SK-MEL-5 (cell line): ENCODE measurements at regions not wholly inside any gene's neighbourhood (a gene's known extent, or its start where the extent isn't known, plus 50 kb on each side); places are given as distances from the start of the nearest gene placed in this dataset.

Experiments
- DNase-seq: peaks from one replicate; pipeline ENCODE4 v3.0.0-alpha.2; 2016; ENCODE audit warnings: low read depth, low spot score
- in situ Hi-C: cut with HindIII; loops from 2 replicates; pipeline ENCODE4 v1.10.0; 2016; ENCODE audit warnings: low sequenced_read_pairs, high pct_unique_total_duplicates, low pct_unique_long_range_greater_than_20kb

DNA sequence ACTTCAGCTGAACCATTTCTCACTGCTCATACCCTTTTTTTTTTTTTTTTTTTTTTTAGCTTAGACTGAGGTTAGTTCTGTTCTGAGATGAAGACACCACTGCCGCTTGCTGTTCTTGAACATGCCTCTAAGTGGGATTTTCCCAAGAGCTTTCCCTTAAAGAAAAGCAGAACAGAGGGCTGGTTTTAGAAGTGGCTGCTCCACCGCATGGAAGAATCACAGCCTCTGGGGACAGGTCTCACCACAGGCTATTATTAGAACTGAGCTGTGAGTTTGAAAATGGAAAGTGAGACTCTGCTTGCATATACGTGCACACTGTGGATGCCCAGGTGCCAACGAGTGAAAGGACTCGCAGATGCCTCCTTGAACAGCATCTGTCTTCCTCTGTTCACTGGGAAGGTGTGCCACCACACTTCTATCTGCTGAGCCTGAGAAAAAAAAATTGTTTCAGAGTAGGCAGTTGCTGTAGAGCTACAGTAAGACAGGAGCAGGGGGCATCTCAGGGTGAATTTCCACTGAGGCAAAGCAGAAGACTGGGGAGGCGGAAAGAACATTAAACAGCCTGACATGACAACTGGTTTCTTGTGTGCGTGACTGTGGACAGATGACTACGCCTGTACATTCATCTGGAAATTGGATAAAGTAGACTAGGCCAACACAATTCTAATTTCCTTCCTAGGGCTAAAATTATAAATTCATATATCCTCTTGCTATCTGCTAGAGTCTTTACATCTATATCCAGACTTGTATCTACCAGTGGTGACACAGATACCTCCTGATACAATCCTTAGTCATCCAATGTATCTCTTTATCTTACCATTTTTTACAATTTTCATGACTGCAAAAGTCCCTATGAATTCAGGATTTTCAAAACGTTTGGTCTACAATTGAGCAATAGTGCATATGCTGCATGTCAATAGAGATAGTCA lies 1045.7 kb upstream of the CELF4 start:
- in situ Hi-C loops, result no loop called here
- peak; percentile 2 for DNase-seq

DNA sequence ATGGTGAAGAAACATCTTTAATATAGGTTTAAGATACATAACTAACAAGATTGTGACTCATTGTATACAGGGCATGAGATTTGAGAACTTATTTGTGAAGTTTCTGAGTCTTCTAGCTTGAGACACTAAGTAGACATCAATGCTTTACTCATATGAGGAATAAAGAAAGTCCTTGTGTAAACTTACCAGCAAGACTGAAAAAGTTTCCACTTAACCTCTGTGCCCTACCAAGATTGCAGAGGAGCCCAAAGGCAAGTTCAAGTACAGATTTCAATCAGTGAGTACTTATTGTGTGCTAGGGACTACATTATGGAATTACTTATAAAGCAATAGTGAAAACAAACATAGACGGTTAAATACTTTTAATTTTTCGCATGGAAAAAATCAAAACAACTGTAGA lies 1041.2 kb upstream of the CELF4 start:
- in situ Hi-C loops, result no loop called here
- no peak for DNase-seq

DNA sequence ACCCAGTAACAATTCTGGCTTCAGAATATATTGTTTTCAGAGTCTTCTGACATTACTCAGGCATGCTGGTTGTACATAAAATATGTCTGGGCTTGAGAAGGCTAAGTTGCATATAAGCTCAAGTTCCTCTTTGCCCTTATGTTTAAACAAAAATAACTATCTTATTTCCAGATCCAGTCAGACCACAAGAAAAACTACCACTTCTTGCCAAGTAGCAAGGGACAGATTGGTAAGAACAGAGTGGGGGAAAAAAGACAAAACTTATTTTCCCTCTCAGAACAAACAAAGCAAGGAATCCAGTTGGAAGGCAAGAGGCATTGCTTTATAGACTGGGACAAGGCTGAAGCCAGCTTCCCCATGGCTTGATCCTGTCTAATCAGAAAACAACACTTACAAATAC lies 1036.7 kb upstream of the CELF4 start:
- DNase-seq, result no peak
- in situ Hi-C loops, result no loop called here

DNA sequence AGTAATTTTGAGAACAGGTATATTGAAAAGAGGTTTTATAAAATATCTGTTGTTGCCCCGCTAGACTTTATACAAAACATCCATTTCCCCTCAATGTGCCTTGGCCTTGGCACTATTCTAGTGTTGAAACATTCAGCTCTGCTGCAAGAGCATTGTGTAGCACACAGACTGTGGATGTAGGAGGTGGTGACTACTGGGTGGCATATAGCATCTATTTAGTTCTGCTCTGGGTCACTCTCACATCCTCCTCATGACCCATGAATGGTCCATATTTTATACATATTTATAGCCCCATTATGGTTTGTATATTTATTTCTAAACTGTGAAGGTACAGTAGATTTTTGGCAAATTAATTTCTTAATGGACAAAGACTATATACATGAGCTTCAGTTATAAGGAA lies 1022.0 kb upstream of the CELF4 start:
- in situ Hi-C loops, result no loop called here

DNA sequence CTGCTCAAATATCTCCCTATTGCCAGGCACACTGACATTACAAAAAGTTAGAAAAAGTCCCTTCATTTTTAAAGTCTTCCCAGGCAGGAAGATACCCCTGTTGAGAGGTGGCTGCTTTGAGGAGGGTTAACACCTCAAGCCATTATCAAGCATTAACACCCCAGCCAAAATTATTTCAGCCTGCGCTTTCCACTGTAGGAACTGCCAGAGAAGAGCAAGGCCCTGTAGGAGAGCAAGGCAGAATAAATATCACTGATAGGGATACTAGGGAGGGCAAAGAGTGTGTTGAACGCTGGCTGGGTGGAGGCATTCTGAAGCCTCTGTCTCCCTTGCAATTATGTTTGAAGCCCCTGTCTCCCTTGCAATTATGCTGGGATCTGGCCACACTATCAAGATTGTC lies 1020.7 kb upstream of the CELF4 start:
- in situ Hi-C loops, result no loop called here
- no peak for DNase-seq

More for the DNA sequence above, 1022.0 kb upstream of the CELF4 start:
- no peak for DNase-seq

DNA sequence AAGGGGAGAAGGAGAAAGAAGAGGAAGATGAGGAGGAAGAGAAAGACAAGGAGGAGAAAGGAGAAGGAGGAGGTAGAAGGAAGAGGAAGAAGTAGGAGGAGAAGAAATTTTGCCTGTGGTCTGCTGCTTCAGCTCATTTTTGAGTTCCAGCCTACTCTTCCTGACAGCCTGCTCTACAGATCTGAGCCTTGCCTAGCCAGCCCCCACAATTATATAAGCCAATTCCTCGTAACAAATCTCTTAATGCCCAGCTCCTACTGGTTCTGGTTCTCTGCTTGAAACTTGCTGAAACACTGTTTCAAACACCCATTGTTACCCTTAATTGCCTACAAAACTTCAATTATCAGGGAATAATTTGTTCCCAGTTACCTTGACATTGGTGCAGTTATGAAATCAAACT lies 1014.2 kb upstream of the CELF4 start:
- DNase-seq, result no peak
- in situ Hi-C loops, result no loop called here

DNA sequence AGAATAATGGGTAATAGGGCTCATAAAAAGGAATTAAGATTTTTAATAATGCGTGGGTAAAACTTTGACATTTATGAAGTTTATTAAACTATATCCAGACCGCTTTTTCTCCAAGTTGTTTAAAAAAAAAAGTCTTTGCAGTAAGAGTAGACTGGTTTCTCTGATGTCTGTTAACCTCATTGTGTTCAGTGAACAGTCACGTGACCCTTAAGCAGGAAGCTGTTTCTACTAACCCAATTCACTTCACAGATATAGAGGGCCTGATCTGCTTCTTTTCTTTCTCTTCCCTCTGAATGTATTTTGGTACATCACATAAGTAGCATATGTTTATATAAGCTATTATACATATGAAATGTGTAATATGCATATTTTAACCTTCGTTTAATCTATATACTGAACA lies 1011.3 kb upstream of the CELF4 start:
- DNase-seq, result no peak
- in situ Hi-C loops, result no loop called here

DNA sequence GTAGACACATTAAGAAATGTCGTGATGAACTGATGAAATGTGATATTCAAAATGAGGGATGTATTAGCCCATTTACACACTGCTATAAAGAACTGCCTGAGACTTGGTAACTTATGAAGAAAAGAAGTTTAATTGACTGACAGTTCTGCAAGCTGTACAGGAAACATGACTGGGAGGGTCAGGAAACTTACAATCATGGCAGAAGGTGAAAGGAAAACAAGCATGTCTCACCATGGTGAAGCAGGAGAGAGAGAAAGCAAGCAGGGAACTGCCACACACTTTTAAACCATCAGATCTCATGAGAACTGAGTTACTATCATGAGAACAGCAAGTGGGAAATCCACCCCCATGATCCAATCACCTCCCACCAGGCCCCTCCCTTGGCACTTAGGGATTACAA lies 1010.8 kb upstream of the CELF4 start:
- in situ Hi-C loops, result no loop called here
- DNase-seq, result no peak

DNA sequence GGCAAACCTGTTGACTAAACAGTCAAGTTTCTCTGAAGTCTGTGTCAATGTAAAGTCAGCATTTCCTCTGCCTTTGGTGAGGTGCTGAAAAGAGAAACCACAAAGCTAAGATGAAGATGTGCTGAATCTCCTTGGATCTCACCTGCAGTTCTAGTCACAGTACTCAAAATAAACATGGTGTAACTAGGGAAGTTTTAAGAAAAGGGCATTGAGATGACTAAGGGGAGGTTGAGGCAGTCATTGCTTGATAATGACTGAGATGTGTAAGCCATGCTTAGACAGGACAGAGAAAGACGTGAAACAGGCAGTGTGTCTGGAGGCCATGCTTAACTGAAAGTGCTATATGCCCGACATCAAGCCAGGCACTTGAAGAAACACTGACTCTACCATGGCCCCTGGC lies 1010.0 kb upstream of the CELF4 start:
- no peak for DNase-seq
- in situ Hi-C loops, result no loop called here

DNA sequence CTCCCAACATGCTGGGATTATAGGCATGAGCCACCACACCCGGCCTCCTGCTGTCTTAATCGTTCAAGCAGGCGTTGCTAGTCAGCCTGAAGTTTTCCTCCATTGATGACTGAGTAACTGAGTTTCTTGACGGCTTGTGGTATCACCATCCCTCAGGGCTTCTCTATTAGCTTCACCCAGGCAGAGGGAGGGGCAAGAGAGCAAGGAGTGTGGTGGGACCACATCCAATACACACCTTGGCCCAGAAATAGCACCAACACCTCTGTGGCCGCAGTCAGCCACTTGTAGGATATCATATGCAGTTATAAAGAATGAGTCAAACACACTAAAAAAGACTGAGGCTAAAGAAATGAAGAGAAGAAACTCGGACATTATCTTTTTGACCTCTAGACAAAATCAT lies 1009.4 kb upstream of the CELF4 start:
- DNase-seq, result no peak
- in situ Hi-C loops, result no loop called here

DNA sequence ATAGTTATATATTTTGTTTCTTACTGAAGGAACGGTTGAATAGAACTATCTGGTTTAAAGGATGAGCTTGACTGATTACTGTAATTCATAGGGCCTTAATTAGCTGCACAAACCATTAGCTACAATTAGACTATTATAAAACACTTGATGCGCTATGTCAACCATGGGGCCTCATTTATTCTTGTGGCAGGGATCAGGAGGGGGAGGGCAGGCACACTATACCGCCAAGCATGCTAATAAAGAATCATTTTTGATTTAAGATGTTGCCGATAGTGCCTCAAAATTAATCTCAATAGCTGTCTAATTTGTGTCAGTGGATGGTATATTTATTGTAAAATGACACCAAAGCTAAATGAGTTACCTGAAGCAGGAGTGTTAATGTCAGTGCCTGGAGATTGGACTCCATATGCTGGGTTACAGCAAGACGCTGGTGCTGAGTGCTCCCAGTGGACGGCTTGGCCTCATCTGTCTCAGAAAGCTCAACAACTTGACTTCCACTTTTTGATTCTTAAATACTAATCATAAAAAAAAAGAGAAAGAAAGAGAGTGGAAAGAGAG lies 1007.0 kb upstream of the CELF4 start:
- in situ Hi-C loops, result no loop called here
- no peak for DNase-seq

DNA sequence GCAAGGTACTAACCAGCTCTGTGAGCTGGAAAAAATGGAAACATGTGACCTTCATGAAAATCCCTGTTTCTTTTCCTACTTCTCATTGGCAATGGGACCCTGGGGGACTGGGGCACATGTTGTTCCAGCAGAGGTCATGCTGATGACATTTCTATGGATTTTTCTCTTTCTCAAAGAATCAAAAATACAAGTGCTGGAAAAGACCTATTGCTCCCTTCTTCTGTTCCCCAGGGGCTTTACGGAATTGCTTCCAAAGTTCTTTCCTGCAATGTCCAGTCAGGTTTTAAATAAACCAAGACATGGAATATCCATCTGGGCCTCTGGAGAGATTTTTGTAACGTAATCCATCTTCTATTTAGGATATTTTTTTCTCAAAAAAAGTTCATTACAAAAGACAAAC lies 1006.1 kb upstream of the CELF4 start:
- DNase-seq, result no peak
- in situ Hi-C loops, result no loop called here

DNA sequence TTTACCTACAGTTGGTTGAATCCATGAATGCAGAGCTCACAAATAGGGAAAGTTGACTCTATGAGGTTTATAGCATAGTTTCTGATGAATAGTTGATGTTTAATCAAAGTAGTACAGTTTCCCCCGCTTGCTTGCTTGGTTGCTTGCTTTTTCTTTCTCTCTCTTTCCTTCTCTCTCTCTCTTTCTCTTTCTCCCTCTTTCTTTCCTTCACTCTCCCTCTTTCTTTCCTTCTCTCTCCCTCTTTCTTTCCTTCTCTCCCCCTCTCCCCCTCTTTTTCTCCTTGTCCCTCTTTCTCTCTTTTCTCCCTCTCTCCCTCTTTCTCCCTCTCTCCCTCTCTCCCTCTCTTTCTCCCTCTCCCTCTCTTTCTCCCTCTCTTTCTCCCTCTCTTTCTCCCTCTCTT lies 999.9 kb upstream of the CELF4 start:
- in situ Hi-C loops, result no loop called here

DNA sequence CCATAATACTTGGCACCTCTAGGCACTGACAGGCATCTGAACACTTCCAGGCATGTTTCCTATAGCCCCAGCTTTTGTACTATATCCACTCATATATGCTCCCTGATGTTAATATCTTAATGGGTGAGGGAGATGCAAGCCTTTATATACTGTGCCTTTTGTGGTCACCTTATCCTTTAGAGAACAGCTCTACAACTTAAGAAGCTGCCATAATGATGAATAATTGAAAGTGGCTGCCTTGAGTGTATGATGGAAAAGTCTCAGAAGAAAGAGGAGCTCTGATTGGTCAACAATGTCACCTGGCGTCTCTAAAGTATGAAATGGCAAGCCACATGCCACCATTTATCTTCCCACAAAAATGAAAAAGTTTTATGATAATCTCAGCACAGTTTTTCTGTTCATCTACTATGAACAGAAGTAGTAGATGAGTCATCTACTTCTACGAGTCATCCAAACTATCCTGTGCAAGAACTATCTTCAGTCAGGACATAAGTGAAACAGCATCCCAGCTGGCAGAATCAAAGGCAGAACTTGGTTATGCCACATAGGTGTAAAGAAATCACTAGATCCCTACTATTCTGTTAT lies 997.9 kb upstream of the CELF4 start:
- in situ Hi-C loops, result no loop called here
- DNase-seq, result no peak

More for the DNA sequence above, 999.9 kb upstream of the CELF4 start:
- DNase-seq, result no peak

DNA sequence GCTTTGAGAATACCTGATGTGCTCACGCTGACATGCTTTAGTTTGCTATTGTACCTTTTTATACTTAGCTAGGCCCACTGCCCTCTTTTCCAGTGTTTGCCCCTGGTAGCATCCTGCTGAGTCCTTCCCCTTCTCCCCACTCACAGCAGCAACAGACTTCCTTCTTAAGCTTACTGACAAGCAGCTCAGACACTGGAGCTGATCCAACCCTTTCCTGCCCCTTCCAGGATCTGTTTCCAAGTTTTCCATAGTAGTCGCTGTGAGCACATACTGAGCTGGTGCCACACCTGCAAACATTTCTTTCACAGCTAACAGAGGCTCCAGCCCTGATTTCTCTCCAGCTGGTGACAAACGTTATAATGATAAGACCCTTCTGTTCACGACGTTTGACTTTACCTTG lies 991.4 kb upstream of the CELF4 start:
- no peak for DNase-seq
- in situ Hi-C loops, result no loop called here

DNA sequence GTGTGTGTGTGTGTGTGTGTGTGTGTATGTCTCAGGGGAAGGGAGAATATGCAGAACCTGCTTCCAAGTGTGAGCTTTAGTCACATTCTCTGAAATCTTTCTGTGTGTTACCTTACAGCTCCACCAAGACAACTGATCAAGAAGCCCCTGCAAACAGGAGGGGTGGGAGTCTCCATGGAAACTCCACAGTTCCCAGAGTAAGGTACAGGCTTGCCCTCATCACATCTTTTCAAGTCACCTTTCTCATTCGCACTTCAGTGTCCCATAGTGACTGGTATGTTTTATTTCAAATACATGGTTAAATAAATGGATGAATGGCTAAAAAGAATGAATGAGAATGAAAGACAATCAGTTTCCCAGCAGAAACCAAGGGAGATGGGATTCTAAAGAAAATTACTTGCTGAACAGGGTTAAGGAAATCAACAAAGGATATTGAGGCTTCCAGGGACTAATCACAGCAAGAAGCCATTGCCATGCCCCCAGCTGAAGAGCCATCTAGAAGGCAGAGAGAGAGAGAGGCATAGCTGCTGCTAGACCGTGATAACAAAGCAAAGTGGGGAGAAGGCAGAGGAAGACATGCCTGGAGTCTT lies 987.2 kb upstream of the CELF4 start:
- in situ Hi-C loops, result no loop called here

DNA sequence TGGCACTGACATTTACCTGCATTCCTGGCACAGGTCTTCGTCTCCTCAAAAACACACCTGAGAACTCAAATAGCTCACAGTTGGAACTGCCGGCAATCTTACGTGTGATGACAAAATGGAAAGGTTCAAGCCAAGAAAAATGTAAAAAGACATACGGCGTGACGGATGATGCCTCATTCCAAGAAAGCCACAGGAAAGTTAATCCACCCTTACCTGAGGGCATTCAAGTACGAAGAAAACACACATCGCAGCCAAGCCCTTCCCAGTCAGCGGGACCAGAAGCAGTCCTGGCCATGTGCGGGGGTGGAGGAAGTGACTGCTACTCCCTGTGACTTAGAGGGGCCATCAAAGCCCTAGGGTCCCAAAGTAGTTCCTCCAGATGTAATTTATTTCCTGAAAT lies 986.3 kb upstream of the CELF4 start:
- in situ Hi-C loops, result no loop called here
- DNase-seq, result no peak

More for the DNA sequence above, 987.2 kb upstream of the CELF4 start:
- DNase-seq, result no peak

DNA sequence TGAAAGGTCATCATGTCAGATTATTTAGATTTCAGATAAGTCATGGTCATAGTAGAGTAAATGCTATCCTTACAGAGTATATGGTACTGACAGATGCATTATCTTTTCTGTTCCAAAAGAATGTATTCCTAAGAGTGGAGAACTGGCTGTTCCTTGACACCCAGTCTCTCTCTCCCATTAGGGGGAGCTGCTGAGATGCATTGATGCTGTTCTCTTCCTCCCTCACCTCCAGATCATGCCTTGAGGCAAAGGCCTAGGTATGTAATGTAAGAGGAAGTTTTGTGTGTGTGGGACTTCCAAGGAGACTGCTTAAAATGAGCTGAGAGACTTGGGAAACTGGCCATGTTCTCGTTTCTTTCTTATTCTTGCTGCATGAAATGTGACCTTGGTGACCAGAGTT lies 979.5 kb upstream of the CELF4 start:
- in situ Hi-C loops, result no loop called here
- peak; percentile 66 for DNase-seq

DNA sequence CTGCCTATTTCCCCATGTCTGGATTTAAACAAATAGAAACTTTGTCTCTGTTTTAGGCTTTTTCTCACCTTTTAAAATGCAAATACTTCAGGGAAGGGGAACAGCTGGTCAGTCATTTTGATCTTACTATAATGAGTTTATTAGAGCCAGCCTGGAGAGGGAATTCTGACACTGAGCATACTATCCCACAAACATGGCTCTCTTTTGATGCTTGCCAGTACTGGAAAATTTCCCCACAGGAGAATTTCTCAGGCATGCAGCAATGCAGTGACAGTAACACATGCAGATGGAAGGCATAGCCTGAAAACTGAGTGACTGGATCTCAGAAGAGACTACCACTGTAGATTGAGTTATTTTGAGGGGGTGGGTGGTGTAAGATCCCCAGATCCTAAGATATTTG lies 974.3 kb upstream of the CELF4 start:
- in situ Hi-C loops, result no loop called here
- DNase-seq, result no peak
